HFF-Myc (cell line): ENCODE measurements at regions not wholly inside any gene's neighbourhood (a gene's known extent, or its start where the extent isn't known, plus 50 kb on each side); places are given as distances from the start of the nearest gene placed in this dataset.

Source experiments
- DNase-seq: peaks from one replicate; pipeline ENCODE4 v3.0.0-alpha.2; 2011; ENCODE audit warnings: low read depth; ENCODE audit errors: extremely low read depth
- H3K4me3 ChIP-seq: replicated peaks from 2 replicates; pipeline ENCODE4 v1.5.1; 2011; ENCODE audit warnings: low read depth, mild to moderate bottlenecking, control low read depth, low read length
- TF ChIP-seq, protein P1 (sequence below): IDR thresholded peaks from 2 replicates; pipeline ENCODE4 v1.5.1; 2012; ENCODE audit warnings: mild to moderate bottlenecking, low read depth, low read length, control low read depth; ENCODE audit errors: missing control alignments

DNA sequence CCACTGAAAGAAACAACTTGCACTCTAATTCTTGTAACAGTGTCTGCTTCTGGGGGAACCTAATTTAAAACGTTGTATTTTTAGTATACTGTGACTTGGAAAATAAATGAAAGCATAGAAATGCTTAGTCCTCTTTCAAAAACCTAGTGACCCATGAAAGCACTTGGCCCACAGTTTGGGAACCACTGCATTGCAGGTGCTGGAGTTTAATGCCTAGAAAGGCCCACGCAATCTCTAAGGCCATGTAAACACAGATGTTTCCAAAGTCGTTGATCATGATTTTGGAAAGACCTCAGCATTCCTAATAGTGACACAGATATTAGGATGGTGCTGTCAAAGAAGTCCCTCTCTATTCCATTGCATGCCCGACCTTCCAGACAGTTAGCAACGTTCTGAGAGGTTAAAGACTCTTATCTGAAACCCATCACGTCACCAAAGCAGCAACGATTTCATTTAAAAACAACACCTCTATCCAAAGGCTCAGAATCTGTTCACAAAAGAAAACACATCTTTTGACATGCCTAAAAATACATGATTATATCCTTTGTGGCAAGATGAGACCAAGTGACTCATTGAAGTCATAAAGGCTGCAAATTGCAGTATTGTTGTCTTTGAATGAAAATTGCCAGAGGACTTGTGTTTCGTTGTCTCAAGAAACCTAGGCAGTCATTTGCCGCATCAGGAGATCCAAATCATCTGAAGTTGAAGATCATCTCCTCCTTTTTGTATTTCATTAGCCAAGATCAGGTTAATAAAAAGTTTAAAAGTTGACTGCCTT, 328.0 kb upstream of the ZNF507 start:
- TF ChIP-seq, protein P1, sequence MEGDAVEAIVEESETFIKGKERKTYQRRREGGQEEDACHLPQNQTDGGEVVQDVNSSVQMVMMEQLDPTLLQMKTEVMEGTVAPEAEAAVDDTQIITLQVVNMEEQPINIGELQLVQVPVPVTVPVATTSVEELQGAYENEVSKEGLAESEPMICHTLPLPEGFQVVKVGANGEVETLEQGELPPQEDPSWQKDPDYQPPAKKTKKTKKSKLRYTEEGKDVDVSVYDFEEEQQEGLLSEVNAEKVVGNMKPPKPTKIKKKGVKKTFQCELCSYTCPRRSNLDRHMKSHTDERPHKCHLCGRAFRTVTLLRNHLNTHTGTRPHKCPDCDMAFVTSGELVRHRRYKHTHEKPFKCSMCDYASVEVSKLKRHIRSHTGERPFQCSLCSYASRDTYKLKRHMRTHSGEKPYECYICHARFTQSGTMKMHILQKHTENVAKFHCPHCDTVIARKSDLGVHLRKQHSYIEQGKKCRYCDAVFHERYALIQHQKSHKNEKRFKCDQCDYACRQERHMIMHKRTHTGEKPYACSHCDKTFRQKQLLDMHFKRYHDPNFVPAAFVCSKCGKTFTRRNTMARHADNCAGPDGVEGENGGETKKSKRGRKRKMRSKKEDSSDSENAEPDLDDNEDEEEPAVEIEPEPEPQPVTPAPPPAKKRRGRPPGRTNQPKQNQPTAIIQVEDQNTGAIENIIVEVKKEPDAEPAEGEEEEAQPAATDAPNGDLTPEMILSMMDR, result no peak
- no peak for DNase-seq

DNA sequence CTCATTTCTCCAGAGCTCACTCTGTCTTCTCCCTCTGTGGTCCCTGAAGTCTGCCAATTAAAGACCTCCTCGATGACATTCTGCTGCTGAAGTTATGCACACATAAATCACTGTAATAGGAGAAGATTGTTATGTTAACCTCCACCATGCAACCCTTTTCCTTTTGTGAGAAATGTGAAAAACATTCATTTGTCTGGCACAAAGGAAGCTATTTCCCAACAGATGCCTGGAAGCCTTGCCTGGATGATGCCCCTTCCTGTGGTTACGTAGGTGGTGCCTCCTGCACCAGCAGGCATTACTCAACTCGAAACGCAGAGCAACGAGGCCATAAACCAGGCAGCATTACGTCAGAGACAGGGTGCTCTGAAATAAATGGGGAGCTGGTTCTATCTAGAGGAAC, 327.4 kb upstream of the ZNF507 start:
- H3K4me3 ChIP-seq, result no peak overlapping the region
- no peak for DNase-seq
- TF ChIP-seq, protein P1, result no peak

More for the DNA sequence above, 328.0 kb upstream of the ZNF507 start:
- no peak overlapping the region for H3K4me3 ChIP-seq

DNA sequence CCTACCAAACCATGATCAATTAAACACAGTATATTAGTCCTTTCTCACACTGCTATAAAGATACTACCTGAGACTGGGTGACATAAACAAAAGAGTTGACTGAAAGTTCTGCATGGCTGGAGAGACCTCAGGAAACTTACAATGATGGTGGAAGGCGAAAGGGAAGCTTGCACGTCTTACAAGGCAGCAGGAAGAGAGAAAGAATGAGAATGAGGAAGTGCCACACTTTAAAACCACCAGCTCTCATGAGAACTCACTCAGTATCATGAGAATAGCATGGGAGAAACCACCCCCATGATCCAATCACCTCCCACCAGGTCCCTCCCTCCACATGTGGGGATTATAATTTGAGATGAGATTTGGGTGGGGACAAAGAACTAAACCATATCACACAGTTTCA, 324.9 kb upstream of the ZNF507 start:
- H3K4me3 ChIP-seq, result no peak overlapping the region
- TF ChIP-seq, protein P1, result no peak
- DNase-seq, result no peak

DNA sequence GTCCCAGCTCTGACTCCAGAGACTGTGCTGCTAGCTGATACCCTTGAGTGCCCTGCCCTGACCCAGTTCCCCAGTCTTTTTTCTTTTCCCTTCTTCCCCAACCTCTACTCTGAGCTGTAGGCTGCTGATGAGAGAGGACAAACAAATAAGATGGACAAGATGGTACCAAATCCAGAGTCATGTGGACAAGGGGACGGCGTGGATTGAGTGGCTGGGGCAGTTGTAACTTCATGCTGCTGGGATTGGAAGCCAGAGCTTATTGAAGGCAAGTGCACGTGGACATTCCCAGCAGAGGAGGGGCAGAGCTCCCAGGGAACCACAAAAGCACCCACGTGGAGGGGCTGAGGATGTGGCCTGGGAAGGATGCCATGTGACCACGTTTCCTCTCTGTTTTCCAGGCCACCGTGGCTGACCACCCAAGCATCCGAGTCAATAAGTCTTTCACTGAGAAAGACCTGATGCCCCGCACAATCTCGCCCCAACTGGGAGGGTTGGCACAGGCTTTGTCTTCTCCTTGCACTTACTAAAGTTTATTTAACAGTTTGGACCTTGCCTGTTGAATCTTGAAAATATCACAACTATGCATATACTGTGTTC, 323.3 kb upstream of the ZNF507 start:
- TF ChIP-seq, protein P1, result no peak
- H3K4me3 ChIP-seq, result no peak overlapping the region
- DNase-seq, result no peak

DNA sequence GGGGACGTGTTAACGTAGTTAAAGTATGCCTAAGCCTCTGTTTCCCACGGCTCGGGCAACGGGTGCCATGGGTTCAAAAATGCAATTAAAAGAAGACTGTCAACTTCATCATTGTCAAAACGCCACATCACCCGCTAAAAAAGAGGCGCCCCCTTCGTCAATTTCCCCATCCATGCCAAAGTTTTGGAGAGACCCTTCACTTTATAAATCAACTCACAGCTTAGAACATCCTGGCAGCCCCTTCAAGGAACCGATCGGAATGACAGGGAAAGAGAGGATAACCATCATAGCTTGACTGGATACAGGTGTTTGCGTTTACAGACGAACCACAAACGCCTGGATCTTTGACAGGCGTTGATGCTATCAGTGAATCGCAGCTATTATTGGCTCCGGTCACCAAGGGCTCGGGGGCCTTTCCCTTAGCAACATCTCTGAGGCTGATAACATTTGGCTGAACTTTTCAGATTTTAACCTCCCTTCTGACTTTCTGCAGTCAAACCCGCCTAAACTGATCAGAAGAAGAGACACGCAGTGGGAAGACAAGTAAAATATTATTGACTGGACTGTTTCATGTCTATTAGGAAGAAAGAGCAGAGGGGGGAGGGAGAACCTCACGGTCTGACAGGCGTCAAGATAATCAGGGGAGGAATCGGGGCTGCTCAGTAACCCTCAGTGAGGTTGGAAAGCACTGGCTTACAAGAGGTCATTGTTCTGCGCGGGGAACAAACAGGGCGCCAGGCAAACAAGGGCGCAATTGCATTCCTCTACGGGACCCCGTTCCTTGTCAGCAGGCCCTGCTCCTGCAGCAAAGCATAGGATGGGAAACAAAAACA, 322.5 kb upstream of the ZNF507 start:
- TF ChIP-seq, protein P1, result no peak
- no peak overlapping the region for H3K4me3 ChIP-seq
- DNase-seq, result no peak

DNA sequence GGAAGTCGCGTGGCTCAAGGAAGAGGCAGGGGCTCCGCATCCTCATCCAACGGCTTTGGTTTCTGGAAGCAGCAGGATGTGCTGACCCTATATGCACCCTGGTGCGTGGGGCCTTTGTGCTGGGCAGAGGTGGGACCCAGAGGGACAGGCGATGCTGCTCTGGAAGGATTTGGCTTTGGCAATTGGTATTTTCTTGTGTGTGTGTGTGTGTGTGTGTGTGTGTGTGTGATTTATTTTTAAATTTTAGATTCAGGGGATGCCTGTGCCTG, 321.9 kb upstream of the ZNF507 start:
- TF ChIP-seq, protein P1, result no peak
- H3K4me3 ChIP-seq, result no peak overlapping the region
- DNase-seq, result no peak
